OCI-LY7 (cell line): ENCODE measurements at regions not wholly inside any gene's neighbourhood (a gene's known extent, or its start where the extent isn't known, plus 50 kb on each side); places are given as distances from the start of the nearest gene placed in this dataset.

Source experiments
- BruUV-seq: library from RNA; stranded (reverse); fragments of 400-500 nt; replicated peaks from 2 replicates; lab custom pipeline; 2021; lab: Mats Ljungman, UMichigan
- CTCF ChIA-PET: fragments of 300-600 bp; sonication (Branson Sonifier 250); formaldehyde crosslinking; loops from one replicate; lab custom pipeline; 2022; ENCODE audit warnings: antibody characterized with exemption; ENCODE audit not compliant: unreplicated experiment; lab: Charles Lee
- POLR2A ChIA-PET: fragments of 300-600 bp; sonication (Branson Sonifier 250); formaldehyde crosslinking; loops from one replicate; lab custom pipeline; 2022; ENCODE audit warnings: antibody characterized with exemption; lab: Charles Lee
- DNase-seq: peaks from one replicate; pipeline ENCODE4 v3.0.0-alpha.2; 2015; ENCODE audit warnings: low spot score
- H2AFZ ChIP-seq: fragments of 200-600 bp; sonication (generic), shearing (Covaris generic); 2 replicates; pipeline ENCODE4 v1.6.1; 2014; ENCODE audit warnings: mild to moderate bottlenecking, antibody characterized with exemption, low read length, moderate library complexity
- H3K27ac ChIP-seq: fragments of 200-600 bp; sonication (generic); 2 replicates; pipeline ENCODE4 v1.5.1; 2014; ENCODE audit warnings: mixed run types, low read depth, mild to moderate bottlenecking, moderate library complexity, low read length, inconsistent platforms; ENCODE audit not compliant: poor library complexity, severe bottlenecking
- H3K36me3 ChIP-seq: fragments of 200-600 bp; sonication (generic); 2 replicates; pipeline ENCODE4 v1.6.1; 2014; ENCODE audit warnings: mild to moderate bottlenecking, antibody characterized with exemption, low read length, moderate library complexity, mixed read lengths; ENCODE audit not compliant: insufficient read depth
- H3K4me1 ChIP-seq: fragments of 200-600 bp; sonication (generic); 2 replicates; pipeline ENCODE4 v1.5.1; 2014; ENCODE audit warnings: mild to moderate bottlenecking, low read length; ENCODE audit not compliant: insufficient read depth, poor library complexity, severe bottlenecking
- H3K4me2 ChIP-seq: fragments of 200-600 bp; sonication (generic); 2 replicates; pipeline ENCODE4 v1.6.1; 2014; ENCODE audit warnings: mild to moderate bottlenecking, low read length
- H3K4me3 ChIP-seq: fragments of 200-600 bp; sonication (generic); 2 replicates; pipeline ENCODE4 v1.5.1; 2014; ENCODE audit warnings: mild to moderate bottlenecking, low read depth, low read length; ENCODE audit not compliant: poor library complexity, severe bottlenecking
- H3K79me2 ChIP-seq: fragments of 200-600 bp; sonication (generic); 2 replicates; pipeline ENCODE4 v1.6.1; 2016; ENCODE audit warnings: low read depth, mild to moderate bottlenecking, low read length, moderate library complexity, mixed read lengths; ENCODE audit not compliant: insufficient read depth
- H3K9me2 ChIP-seq: fragments of 200-600 bp; sonication (generic); 2 replicates; pipeline ENCODE4 v1.6.1; 2016; ENCODE audit warnings: mild to moderate bottlenecking, low read length, mixed read lengths; ENCODE audit not compliant: insufficient read depth
- H3K9me3 ChIP-seq: fragments of 200-600 bp; sonication (generic); 2 replicates; pipeline ENCODE4 v1.6.1; 2014; ENCODE audit warnings: mild to moderate bottlenecking, mixed run types, low read length, mixed read lengths
- H4K20me1 ChIP-seq: fragments of 200-600 bp; sonication (generic); 2 replicates; pipeline ENCODE4 v1.6.1; 2014; ENCODE audit warnings: mild to moderate bottlenecking, antibody characterized with exemption, low read length, moderate library complexity, mixed read lengths; ENCODE audit not compliant: insufficient read depth
- EZH2phosphoT487 ChIP-seq: fragments of 200-600 bp; sonication (generic); IDR thresholded peaks from 2 replicates; pipeline ENCODE4 v1.6.1; 2018; ENCODE audit warnings: low read depth, borderline replicate concordance, mild to moderate bottlenecking, mixed run types, antibody characterized with exemption, low read length, moderate library complexity, mixed read lengths
- intact Hi-C: fragments of 100-400 bp; cut with micrococcal nuclease; formaldehyde crosslinking; loops from one replicate; pipeline ENCODE4 v1.10.0; 2022; ENCODE audit not compliant: unreplicated experiment
- TF ChIP-seq, protein P1 (sequence below): fragments of 200-600 bp; sonication (generic); conservative IDR thresholded peaks from 2 replicates; pipeline ENCODE4 v1.5.1; 2014; ENCODE audit warnings: mild to moderate bottlenecking, antibody characterized with exemption, low read length, moderate library complexity, mixed read lengths

DNA sequence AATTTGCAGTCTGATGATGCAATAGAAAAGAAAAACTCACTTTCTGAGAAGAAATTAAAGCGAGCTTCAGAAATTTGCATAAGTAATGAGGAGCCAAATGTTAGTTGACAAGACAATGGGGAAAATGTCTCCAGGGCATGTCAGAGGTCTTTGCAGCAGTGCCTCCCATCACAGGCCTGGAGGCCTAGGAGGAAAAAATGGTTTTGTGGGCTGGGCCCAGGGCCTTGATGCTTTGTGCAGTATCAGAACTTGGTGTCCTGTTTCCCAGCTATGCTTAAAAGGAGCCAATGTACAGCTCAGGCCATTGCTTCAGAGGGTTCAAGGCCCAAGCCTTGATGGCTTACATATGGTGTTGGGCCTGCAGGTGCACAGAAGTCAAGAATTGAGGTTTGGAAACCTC, 298.4 kb downstream of the SMARCA2 start:
- Histone ChIP-seq H3K9me3 (peaks cover 23% of the 10 kb centered on the region; the same call in 1 of the 2 replicates), H2AFZ (no peak overlapping the region), H4K20me1 (no peaks in the 10 kb centered on the region), H3K4me3 (no peak overlapping the region), H3K4me2 (no peak overlapping the region), H3K27ac (no peak overlapping the region), H3K36me3 (no peaks in the 10 kb centered on the region), H3K9me2 (no peaks in the 10 kb centered on the region), H3K4me1 (no peaks in the 10 kb centered on the region), H3K79me2 (no peaks in the 10 kb centered on the region)
- DNase-seq = no peak
- CTCF ChIA-PET = no interaction called here
- BruUV-seq = no TSS peak
- intact Hi-C loops = no loop called here
- TF ChIP-seq, protein P1, sequence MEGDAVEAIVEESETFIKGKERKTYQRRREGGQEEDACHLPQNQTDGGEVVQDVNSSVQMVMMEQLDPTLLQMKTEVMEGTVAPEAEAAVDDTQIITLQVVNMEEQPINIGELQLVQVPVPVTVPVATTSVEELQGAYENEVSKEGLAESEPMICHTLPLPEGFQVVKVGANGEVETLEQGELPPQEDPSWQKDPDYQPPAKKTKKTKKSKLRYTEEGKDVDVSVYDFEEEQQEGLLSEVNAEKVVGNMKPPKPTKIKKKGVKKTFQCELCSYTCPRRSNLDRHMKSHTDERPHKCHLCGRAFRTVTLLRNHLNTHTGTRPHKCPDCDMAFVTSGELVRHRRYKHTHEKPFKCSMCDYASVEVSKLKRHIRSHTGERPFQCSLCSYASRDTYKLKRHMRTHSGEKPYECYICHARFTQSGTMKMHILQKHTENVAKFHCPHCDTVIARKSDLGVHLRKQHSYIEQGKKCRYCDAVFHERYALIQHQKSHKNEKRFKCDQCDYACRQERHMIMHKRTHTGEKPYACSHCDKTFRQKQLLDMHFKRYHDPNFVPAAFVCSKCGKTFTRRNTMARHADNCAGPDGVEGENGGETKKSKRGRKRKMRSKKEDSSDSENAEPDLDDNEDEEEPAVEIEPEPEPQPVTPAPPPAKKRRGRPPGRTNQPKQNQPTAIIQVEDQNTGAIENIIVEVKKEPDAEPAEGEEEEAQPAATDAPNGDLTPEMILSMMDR = no peak
- POLR2A ChIA-PET = no interaction called here

DNA sequence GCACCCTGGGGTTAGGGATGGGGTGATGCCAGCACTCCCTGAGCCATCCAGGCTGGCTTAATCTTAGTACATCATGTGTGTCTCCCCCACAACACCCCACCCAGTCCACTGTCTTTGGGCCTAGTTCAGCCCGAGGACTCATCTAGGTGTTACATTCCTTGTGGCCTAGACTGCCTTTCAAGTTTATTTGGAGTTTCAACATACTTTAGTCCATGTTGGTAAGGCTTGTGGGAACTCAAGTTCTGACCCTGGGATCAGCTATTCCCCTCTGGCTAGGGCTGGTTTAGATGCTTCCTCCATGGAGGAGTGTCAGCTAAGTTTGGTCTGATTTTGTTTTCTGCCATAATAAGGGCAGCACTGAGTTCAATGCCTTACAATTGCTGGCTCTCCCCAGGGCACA, 302.4 kb downstream of the SMARCA2 start:
- CTCF ChIA-PET = no interaction called here

GRCh38 chr9:2319421-2319820, 302.2 kb upstream of the VLDLR start:
- H3K4me2 ChIP-seq = no peak overlapping the region
- no peak overlapping the region for H2AFZ ChIP-seq
- no peak for TF ChIP-seq EZH2phosphoT487
- TF ChIP-seq, protein P1 = no peak
- no peak for DNase-seq
- intact Hi-C loops = no loop called here
- H3K79me2 ChIP-seq = no peaks in the 10 kb centered on the region
- H4K20me1 ChIP-seq = no peaks in the 10 kb centered on the region
- no peak overlapping the region for H3K27ac ChIP-seq
- H3K4me1 ChIP-seq = no peaks in the 10 kb centered on the region
- H3K36me3 ChIP-seq = no peaks in the 10 kb centered on the region
- BruUV-seq = no TSS peak
- ChIA-PET POLR2A (interaction anchor here (0.6 to 1.1 kb wide), 3 partner anchors 10 to 236 kb away, joined by 3 to 4 read pairs (median 3); no protein-coding TSS in a partner anchor), CTCF (no interaction called here)
- H3K4me3 ChIP-seq = no peak overlapping the region
- no peaks in the 10 kb centered on the region for H3K9me2 ChIP-seq
- no peaks in the 10 kb centered on the region for H3K9me3 ChIP-seq

More for the DNA sequence above, 302.4 kb downstream of the SMARCA2 start:
- Histone ChIP-seq H3K9me2 (no peaks in the 10 kb centered on the region), H3K79me2 (no peaks in the 10 kb centered on the region), H3K9me3 (peaks cover 14% of the 10 kb centered on the region; the same call in 1 of the 2 replicates), H3K36me3 (no peaks in the 10 kb centered on the region), H3K4me2 (no peak overlapping the region), H3K4me1 (no peaks in the 10 kb centered on the region), H3K27ac (no peak overlapping the region), H2AFZ (no peak overlapping the region), H4K20me1 (no peaks in the 10 kb centered on the region), H3K4me3 (no peak overlapping the region)
- BruUV-seq = no TSS peak
- TF ChIP-seq, protein P1 = no peak
- TF ChIP-seq EZH2phosphoT487 = no peak
- DNase-seq = no peak
- POLR2A ChIA-PET = no interaction called here
- intact Hi-C loops = no loop called here
